Type B pancreatic cell (in vitro differentiated cells): ENCODE measurements at regions not wholly inside any gene's neighbourhood (a gene's known extent, or its start where the extent isn't known, plus 50 kb on each side); places are given as distances from the start of the nearest gene placed in this dataset.
"Not testable (repeated sequence)": the region's sequence is repeated elsewhere in the genome, so short reads cannot be mapped to it uniquely, and the experiment has no call there.

Experiments
- DNase-seq: peaks from one replicate; pipeline ENCODE4 v3.0.0; 2021; ENCODE audit warnings: mixed read lengths; ENCODE audit not compliant: unreplicated experiment; ENCODE audit errors: extremely low spot score
- H3K27ac Mint-ChIP-seq: 2 replicates; pipeline ENCODE4 v1.8.0; 2021; ENCODE audit warnings: mild to moderate bottlenecking, mixed read lengths
- H3K27me3 Mint-ChIP-seq: 2 replicates; pipeline ENCODE4 v1.8.0; 2021; ENCODE audit warnings: mixed read lengths
- H3K36me3 Mint-ChIP-seq: 2 replicates; pipeline ENCODE4 v1.8.0; 2021; ENCODE audit warnings: mixed read lengths
- H3K4me1 Mint-ChIP-seq: one replicate; pipeline ENCODE4 v1.8.0; 2021; ENCODE audit warnings: mixed read lengths; ENCODE audit not compliant: unreplicated experiment
- H3K4me3 Mint-ChIP-seq: 2 replicates; pipeline ENCODE4 v1.8.0; 2021; ENCODE audit warnings: mild to moderate bottlenecking, mixed read lengths
- H3K9me3 Mint-ChIP-seq: 2 replicates; pipeline ENCODE4 v1.8.0; 2021; ENCODE audit warnings: mixed read lengths
- TF ChIP-seq, protein P1 (sequence below): fragments of 200-600 bp; sonication (generic); conservative IDR thresholded peaks from 2 replicates; pipeline ENCODE4 v1.5.0; 2021; ENCODE audit warnings: antibody characterized with exemption, mild to moderate bottlenecking

DNA sequence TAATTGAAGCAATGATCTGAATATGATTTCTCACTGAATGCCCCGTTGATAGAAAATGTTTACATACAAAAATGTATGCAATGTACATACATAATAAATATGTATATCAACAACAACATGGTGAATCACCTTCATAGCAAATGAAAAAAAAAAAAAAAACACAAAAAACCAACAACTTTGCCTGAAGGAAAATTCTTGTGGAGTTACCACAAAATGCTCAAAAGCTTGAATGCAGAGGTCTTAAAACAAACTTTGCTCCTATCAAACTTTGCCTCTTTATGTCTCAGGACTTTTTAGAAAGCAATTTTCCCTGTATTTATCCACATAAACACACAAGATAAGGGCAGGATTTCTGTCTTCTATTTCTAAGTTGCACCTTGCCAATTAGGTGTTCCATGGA lies 92.9 kb upstream of the SIX2 start:
- H3K9me3 Mint-ChIP-seq = no peaks in the 10 kb centered on the region
- no peak overlapping the region for H3K4me3 Mint-ChIP-seq
- H3K27ac Mint-ChIP-seq = no peak overlapping the region
- DNase-seq = no peak
- TF ChIP-seq, protein P1, sequence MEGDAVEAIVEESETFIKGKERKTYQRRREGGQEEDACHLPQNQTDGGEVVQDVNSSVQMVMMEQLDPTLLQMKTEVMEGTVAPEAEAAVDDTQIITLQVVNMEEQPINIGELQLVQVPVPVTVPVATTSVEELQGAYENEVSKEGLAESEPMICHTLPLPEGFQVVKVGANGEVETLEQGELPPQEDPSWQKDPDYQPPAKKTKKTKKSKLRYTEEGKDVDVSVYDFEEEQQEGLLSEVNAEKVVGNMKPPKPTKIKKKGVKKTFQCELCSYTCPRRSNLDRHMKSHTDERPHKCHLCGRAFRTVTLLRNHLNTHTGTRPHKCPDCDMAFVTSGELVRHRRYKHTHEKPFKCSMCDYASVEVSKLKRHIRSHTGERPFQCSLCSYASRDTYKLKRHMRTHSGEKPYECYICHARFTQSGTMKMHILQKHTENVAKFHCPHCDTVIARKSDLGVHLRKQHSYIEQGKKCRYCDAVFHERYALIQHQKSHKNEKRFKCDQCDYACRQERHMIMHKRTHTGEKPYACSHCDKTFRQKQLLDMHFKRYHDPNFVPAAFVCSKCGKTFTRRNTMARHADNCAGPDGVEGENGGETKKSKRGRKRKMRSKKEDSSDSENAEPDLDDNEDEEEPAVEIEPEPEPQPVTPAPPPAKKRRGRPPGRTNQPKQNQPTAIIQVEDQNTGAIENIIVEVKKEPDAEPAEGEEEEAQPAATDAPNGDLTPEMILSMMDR = no peak
- no peaks in the 10 kb centered on the region for H3K4me1 Mint-ChIP-seq
- H3K36me3 Mint-ChIP-seq = no peaks in the 10 kb centered on the region
- H3K27me3 Mint-ChIP-seq = no peaks in the 10 kb centered on the region

DNA sequence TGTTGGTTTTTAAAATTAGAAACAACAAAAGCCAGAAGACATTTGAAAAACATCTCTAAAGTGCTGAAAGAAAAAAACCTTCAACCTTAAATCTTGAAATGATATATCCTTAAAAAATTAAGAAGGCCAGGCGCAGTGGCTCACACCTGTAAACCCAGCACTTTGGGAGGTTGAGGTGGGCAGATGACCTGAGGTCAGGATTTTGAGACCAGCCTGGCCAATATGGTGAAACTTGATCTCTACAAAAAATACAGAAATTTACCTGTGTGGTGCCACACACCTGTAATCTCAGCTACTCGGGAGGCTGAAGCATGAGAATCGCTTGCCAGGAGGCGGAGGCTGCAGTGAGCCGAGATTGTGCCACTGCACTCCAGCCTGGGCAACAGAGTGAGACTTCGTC lies 87.7 kb upstream of the SIX2 start:
- no peaks in the 10 kb centered on the region for H3K36me3 Mint-ChIP-seq
- H3K27ac Mint-ChIP-seq = no peak overlapping the region
- DNase-seq = no peak
- TF ChIP-seq, protein P1 = no peak
- H3K27me3 Mint-ChIP-seq = peaks cover 12% of the 10 kb centered on the region
- no peaks in the 10 kb centered on the region for H3K9me3 Mint-ChIP-seq
- no peak overlapping the region for H3K4me3 Mint-ChIP-seq
- H3K4me1 Mint-ChIP-seq = no peaks in the 10 kb centered on the region

DNA sequence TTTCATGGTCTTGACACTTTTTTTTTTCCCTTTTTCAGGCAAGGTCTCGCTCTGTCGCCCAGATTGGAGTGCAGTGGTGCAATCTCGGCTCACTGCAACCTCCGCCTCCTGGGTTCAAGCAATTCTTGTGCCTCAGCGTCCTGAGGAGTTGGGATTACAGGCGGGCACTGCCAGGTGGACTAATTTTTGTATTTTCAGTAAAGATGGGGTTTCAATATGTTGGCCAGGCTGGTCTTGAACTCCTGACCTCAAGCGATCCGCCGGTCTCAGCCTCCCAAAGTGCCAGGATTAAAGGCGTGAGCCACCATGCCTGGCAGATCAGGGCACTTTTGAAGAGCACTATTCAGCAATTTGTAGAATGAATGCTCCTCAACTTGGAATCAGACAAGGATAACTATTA lies 86.8 kb upstream of the SIX2 start:
- H3K4me3 Mint-ChIP-seq, DNase-seq, H3K9me3 Mint-ChIP-seq, H3K4me1 Mint-ChIP-seq, H3K27ac Mint-ChIP-seq, H3K36me3 Mint-ChIP-seq: not testable (repeated sequence)
- peaks cover 12% of the 10 kb centered on the region for H3K27me3 Mint-ChIP-seq

DNA sequence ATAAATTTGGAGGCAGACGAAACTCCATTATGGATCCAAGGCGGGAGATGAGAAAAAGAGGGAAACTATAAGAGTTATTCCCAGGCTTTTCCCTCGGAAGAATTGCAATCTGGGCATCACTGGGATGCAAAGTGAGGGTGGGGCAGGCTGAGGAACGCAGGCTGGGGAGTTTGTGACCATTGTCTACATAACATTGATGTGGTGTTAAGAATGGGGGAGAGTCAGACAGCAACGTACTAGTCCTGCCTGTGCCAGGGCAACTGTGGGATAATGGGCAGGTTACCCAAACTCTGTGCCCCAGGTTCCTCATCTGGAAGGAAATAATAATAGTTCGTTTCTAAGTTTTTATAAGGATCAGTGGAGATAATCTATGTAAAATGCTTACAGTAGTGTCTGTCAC lies 84.4 kb upstream of the SIX2 start:
- H3K36me3 Mint-ChIP-seq = no peaks in the 10 kb centered on the region
- no peaks in the 10 kb centered on the region for H3K9me3 Mint-ChIP-seq
- no peaks in the 10 kb centered on the region for H3K4me1 Mint-ChIP-seq
- H3K4me3 Mint-ChIP-seq = no peak overlapping the region
- H3K27ac Mint-ChIP-seq = no peak overlapping the region
- no peak for DNase-seq
- H3K27me3 Mint-ChIP-seq = peaks cover 12% of the 10 kb centered on the region
- TF ChIP-seq, protein P1 = no peak

DNA sequence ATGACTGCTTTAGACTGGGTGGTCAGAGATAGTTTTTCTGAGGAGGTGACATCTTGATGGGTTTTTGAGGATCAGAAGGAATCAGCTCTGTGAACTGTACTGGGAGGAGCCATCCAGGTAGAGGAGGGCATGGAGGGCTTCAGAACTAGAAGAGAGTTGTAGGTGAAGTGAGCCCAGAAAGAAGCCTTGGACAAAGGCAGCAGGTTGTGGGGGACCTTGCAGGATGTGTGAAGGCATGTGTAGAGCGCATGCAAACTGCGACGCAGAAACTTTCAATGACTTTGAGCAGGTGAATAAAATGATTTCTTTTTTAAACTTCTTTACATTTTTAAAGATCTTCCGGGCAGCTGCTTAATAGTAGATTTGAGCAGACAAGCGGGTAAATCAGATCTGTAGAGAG lies 83.9 kb upstream of the SIX2 start:
- TF ChIP-seq, protein P1 = no peak
- Mint-ChIP-seq H3K4me1 (no peaks in the 10 kb centered on the region), H3K27me3 (peaks cover 12% of the 10 kb centered on the region), H3K9me3 (no peaks in the 10 kb centered on the region), H3K36me3 (no peaks in the 10 kb centered on the region), H3K27ac (no peak overlapping the region), H3K4me3 (no peak overlapping the region)
- no peak for DNase-seq

DNA sequence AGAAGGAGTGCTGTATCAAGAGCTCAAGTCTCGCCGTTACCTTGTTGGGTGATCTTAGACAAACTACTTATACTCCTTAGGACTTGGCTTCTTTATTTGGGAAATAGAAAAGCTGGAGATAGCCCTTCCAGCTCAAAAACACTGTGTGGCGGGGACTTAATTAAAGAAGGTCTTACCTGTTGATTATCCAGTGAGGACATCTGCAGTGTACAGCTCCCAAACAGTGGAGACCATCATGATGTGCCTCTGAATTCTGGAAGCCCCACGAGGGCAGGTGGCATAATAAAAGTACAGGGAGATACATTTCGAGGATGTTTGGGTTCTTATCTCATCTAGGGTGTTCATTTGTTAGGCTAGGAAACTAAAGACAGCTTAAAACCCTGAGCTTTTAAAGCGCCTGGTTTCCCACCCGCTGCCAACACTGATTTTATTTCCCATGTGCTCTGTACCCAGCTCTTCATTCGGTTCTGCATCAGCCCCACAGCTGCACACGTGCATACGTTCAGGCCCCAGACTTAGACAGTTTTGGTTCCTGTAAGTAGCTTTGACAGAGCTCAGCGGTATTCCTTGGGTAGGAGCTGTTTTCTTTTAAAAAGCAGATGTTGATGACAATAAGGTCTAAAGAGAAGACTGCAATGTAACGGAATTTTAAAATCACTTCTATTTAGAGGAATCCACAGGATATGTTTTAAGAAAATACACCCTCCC lies 80.5 kb upstream of the SIX2 start:
- H3K4me1 Mint-ChIP-seq = no peaks in the 10 kb centered on the region
- H3K9me3 Mint-ChIP-seq = no peaks in the 10 kb centered on the region
- no peak overlapping the region for H3K27ac Mint-ChIP-seq
- H3K36me3 Mint-ChIP-seq = no peaks in the 10 kb centered on the region
- no peak for DNase-seq
- no peak overlapping the region for H3K4me3 Mint-ChIP-seq
- TF ChIP-seq, protein P1 = no peak
- peaks cover 12% of the 10 kb centered on the region for H3K27me3 Mint-ChIP-seq
